Inflammatory macrophage treated with lipopolysaccharide for 1 hour (primary cell): ENCODE measurements at regions not wholly inside any gene's neighbourhood (a gene's known extent, or its start where the extent isn't known, plus 50 kb on each side); places are given as distances from the start of the nearest gene placed in this dataset.

ENCODE experiments used
- DNase-seq, 2 donors: peaks; one replicate each; pipeline ENCODE4 v3.0.0-alpha.2; 2020 to 2022

- no peak for DNase-seq
These were observed 99.5 kb upstream of the ZFP64 start for GRCh38 chr20:52291109-52291508.

DNA sequence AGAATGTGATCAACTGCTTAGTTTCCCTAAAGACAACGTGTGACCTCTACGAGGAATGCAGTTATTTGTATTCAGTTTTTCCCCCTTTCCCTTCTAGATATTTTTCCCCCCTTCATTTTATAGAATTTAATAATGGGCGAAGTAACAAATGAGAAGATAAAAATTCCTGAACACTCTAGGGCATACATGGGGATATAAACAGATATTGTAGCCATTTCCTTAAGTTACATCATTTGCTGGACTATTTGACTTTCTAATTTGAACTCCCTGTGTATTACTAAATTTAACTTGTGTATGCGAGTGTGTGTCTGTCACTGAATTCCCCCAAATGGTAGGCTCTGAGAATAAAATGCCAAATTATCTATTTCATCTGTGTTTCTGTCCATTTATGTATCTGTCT, 99.0 kb upstream of the ZFP64 start:
- no peak for DNase-seq

GRCh38 chr20:52289956-52290565, 98.5 kb upstream of the ZFP64 start:
- DNase-seq: no peak

- no peak for DNase-seq
These were observed 88.8 kb upstream of the ZFP64 start for GRCh38 chr20:52280407-52280806.

GRCh38 chr20:52279706-52280105, 88.1 kb upstream of the ZFP64 start:
- no peak for DNase-seq

DNA sequence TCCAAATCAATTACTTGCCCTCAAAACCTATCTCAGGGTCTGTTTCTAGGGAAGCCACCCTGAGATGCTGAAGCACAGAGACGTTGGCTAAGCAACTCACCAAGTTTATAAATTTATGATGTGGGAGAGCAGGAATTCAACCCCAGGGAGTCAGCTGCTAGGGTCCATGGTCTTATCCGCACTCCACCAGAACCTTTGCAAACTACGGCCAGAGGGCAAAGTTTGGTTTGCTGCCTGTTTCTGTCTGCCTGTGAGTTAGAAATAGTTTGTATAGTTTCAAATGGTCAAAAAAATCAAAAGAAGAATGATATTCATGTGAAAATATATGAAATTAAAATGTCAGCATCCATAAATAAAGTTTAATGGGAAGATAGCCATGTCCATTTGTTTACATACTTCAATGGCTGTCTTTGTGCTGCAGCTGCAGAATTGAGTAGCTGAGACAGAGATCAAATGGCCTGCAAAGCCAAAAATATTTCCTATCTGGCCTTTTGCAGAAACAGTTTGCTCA, 83.7 kb upstream of the ZFP64 start:
- DNase-seq: no peak

- no peak for DNase-seq
These were observed 79.1 kb upstream of the ZFP64 start for GRCh38 chr20:52270696-52271095.

GRCh38 chr20:52270001-52270606, 78.5 kb upstream of the ZFP64 start:
- no peak for DNase-seq

DNA sequence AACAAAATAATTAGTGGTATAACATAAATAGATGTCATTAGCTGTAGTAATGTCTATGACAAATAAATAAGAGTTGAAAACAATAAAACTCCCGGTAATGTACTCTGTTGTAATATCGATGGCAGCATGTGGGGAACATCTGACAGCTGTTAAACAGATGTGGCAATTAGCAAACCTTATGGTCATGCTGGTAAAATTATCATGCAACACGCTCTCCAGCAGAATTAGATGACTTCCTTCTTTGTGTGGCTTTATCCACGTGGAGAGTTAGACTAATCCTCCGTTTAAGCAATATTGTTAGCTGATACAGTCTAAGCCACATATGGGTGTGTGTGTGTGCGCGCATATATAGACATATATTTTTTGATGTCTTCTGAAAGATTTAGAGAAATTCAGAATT, 77.7 kb upstream of the ZFP64 start:
- peak; percentile 13 to 56 for DNase-seq

DNA sequence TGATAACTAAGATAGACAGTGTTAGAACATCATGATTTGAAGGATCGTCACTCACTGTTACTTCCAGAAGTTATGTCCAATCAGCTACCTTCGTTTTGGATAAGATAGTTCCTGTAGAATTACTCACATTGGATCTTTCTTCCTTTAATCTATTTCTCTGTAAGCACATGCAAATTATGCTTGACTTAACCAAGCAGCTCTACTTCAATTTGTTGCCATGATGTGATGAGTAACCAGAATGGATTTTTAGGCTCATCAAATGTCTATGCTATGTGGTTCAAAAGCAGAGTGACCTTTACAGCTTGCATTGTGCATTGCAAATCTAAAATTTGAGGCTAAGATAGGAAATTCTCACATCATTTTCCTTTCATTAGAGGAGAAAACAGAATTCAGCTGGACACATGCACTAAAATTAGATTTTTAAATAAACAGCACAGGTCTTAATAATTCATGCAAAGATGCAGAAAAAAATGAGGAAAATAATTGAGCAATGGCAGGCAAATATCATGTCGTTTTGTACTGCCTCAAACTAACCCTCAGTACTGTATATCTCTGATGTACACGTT, 76.7 kb upstream of the ZFP64 start:
- no peak for DNase-seq

DNA sequence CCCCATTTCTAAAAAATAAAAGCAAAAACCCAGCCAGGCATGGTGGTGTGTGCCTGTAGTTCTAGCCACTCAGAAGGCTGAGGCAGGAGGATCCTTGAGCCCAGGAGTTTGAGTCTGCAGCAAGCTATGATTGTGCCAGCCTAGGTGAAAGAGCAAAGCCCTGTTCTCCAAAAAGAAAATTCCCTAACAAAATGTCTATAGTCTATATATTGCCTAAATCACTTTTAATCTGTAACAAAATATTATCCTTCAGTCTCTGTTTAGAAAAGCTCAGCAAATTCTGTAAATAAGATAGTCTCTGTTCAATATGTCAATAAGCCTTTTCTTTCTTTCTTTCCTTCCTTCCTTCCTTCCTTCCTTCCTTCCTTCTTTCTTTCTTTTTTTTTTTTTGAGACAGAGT, 75.8 kb upstream of the ZFP64 start:
- no peak for DNase-seq

- DNase-seq: no peak
These were observed 72.2 kb upstream of the ZFP64 start for GRCh38 chr20:52263757-52264156.

DNA sequence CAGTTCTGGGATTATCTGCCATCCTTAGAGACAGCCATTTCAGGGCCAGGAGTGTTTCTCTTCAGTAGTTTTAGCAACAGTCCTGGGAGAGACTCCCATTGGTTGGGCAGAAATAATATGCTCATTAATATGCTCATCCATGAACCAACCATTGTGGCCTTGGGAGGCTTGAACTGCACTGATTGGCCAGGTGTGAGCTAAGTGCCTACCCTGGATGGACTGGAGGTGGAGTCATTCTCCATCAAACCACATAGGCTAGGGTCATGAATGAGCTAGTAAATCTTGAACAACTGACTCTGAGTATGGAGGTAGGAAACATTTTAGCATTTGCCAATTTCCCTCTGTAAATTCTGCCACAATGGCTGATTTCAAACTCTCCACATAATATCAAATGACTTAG, 70.2 kb upstream of the ZFP64 start:
- no peak for DNase-seq

DNA sequence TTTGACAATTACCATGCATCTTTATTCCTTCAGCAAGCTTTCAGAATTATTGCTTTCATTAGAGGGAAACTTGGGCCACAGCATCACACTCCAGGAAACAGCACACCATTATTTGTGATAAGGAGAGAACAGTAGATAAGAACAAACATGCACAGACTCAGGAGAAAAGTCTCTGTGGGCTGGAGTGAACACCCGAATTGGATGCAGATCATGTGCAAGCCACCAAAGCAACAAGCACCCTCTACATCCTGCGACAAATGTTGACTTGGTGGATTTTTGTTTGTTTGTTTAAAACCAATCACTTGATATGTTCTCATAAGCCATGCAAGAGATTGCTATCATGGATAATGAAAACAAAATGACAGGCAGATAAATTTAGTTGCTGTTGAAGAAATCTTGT, 67.7 kb upstream of the ZFP64 start:
- no peak for DNase-seq

DNA sequence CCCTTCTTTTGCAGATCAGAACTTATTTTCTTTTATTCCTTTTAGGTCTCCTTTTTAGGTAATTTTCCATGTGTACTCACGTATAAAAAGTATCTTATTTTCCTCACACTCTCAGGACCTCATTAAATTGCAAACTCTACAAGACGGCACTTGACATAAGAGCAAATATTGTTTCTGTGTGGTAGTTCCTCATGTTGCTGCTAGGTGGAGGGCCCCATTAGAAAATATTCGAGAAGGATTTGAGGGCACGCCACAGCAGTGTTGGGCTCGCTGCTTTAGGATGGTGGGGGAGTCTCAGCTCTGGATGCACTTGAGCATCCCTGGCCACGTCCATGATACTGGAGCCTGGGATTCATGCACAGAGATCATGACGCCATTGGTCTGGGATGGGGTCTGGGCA, 64.9 kb upstream of the ZFP64 start:
- DNase-seq: no peak

DNA sequence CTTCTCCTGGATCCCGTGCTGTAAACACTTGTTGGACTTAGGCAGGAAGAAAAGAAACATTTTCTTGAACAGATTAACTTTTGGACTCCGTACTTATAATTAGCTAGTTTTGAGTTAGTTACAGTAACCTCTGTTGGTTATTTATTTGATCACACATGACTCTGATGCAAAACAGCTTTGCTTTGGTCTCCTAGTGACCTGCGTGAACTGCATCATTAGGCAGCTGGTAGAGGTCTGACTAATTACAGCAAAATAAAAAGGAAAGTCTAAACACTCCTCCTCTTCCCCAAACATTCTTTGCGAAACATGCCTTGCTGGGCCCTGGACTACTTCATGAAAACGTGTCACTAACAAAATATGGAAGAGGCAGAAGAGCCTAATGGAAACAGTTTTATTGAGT, 61.1 kb upstream of the ZFP64 start:
- DNase-seq: no peak

- DNase-seq: no peak
These were observed 60.2 kb upstream of the ZFP64 start for GRCh38 chr20:52251827-52252226.

DNA sequence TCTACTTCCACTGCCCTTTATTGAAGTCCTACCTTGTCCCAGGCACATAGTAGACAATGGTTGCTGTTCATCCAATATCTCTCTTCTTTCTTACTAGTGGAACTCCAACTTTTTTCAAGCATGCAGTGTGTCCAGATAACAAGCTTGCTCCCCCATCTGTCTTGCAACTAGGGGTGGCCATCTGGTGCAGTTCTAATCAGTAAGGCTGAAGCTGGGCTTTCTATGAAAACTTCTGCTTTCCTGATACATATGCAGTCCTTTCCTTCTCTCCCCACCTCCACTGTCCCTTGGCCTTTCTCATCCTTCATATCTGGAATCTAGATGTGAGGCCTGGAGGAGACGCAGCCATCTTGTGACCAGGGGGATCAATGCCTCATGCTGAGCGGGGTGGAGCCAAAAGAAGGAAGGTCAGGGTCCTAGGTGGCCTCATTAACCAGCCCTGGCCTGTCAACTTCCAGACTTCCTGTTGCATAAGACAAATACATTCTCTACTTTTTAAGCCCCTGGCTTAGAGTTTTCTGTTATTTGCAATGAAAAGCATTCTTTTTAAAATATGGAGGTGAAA, 59.6 kb upstream of the ZFP64 start:
- DNase-seq: no peak

DNA sequence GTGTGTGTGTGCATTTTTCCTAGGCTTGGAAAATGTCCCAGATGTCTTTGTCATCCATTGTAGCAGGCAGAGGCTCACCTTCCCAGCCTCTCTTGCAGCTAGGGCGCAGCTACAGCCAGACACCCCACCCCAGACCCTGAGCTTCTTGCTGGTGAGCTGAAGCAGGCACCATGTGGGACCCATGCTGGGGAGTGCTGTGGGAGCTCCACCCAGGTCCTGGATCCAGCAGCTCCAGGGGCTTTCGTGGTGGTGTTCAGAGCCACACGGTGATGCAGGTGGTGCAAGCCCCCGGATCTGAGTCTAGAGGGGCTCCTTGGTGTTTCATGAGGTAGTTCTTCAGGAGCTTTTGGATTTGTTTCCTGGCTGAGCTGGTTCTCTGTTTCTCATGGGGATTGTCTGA, 56.0 kb upstream of the ZFP64 start:
- no peak for DNase-seq

- DNase-seq: no peak
These were observed 54.8 kb upstream of the ZFP64 start for GRCh38 chr20:52246366-52246765.

- no peak for DNase-seq
These were observed 53.1 kb upstream of the ZFP64 start for GRCh38 chr20:52244702-52245101.

DNA sequence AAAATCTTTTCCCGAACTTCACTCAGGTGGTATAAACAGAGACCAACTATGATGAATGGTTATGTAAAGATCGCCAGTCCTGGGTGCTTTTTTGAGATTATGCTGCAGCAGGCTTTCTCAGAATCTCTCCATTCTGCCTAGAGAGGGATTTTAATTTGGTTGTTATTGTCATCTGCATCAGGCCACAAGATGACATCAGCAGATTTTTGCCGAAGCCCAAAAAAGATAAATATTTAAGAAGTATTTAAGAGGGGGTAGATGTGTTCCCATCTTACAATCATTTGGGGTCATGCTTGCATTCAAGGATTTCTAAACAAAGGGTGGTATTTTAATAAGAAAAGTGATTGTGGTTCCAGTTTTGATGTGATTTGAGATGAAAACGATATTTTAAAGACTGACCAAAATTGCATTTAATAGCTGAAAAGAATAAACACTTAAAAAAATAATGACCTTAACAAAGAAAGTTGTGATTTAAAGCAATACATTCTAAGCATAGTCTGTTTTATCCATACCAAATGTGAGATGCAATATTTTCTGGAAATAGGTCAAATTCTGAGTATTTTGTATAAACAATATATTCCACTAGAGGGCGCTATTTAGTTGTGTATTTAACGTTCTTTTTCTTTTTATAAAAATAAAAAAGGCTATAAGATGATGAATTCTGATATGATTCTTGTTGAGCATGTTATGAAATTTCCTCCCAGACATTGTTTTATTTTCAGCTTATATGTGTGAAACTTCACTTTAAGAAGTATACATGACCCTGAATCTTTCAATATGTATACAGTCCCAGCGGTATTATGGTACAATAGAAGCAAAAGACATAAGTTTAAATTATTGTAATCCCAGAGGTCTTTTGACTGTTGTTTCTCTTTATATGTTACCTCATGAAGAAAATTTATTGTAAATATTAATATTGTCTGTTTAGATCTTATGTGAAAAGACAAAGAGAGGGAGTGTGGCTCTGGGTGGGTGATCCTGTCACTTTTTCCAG, 51.0 kb upstream of the ZFP64 start:
- peak; percentile 16 to 73 for DNase-seq
